IMR-90 (cell line): ENCODE measurements at regions not wholly inside any gene's neighbourhood (a gene's known extent, or its start where the extent isn't known, plus 50 kb on each side); places are given as distances from the start of the nearest gene placed in this dataset.

Experiments used
- ATAC-seq: fragments of 200-7000 bp; cut with Tn5 transposase; 2 replicates; pipeline ENCODE4 v1.9.1; 2020; ENCODE audit warnings: low read depth, mild to moderate bottlenecking, moderate library complexity
- BruUV-seq: library from RNA; stranded (reverse); fragments of 400-500 nt; replicated peaks from 2 replicates; lab custom pipeline; 2021; lab: Mats Ljungman, UMichigan
- CTCF ChIA-PET: fragments of 300-600 bp; formaldehyde crosslinking; extraction: SDS; loops from one replicate; lab custom pipeline; 2021; ENCODE audit warnings: antibody characterized with exemption; lab: Yijun Ruan, JAX
- POLR2A ChIA-PET: fragments of 300-600 bp; sonication (Branson Sonifier 250); formaldehyde crosslinking; loops from one replicate; lab custom pipeline; 2022; ENCODE audit warnings: antibody characterized with exemption; ENCODE audit not compliant: unreplicated experiment; lab: Charles Lee
- DNase-seq: peaks from one replicate; pipeline ENCODE4 v3.0.0; 2013
- H2AFZ ChIP-seq: replicated peaks from 2 replicates; pipeline ENCODE3; 2013; ENCODE audit warnings: low read length, mild to moderate bottlenecking; ENCODE audit not compliant: poor library complexity
- H2AK5ac ChIP-seq: 2 replicates; pipeline ENCODE4 v1.6.1; 2013; ENCODE audit warnings: low read depth, low read length, inconsistent platforms
- H2AK9ac ChIP-seq: replicated peaks from 2 replicates; pipeline ENCODE3; 2013; ENCODE audit warnings: mild to moderate bottlenecking, low read depth, low read length, moderate library complexity; ENCODE audit not compliant: poor library complexity
- H2BK120ac ChIP-seq: 2 replicates; pipeline ENCODE4 v1.6.1; 2013; ENCODE audit warnings: low read depth, low read length, inconsistent platforms
- H2BK15ac ChIP-seq: 3 replicates; pipeline ENCODE4 v1.6.1; 2013; ENCODE audit warnings: low read depth, low read length, inconsistent platforms
- H2BK20ac ChIP-seq: 2 replicates; pipeline ENCODE4 v1.6.1; 2013; ENCODE audit warnings: low read depth, mild to moderate bottlenecking, inconsistent platforms, low read length, moderate library complexity
- H2BK5ac ChIP-seq: 2 replicates; pipeline ENCODE4 v1.6.1; 2013; ENCODE audit warnings: mild to moderate bottlenecking, low read depth, low read length, inconsistent platforms; ENCODE audit not compliant: poor library complexity, severe bottlenecking
- H3K14ac ChIP-seq: replicated peaks from 2 replicates; pipeline ENCODE4 v1.6.1; 2013; ENCODE audit warnings: low read depth, low read length, inconsistent platforms
- H3K18ac ChIP-seq: 2 replicates; pipeline ENCODE4 v1.6.1; 2013; ENCODE audit warnings: low read depth, low read length, control low read depth
- H3K23ac ChIP-seq: 2 replicates; pipeline ENCODE4 v1.6.1; 2013; ENCODE audit warnings: low read depth, low read length, inconsistent platforms
- H3K27ac ChIP-seq: 2 replicates; pipeline ENCODE4 v1.5.1; 2013; ENCODE audit warnings: mild to moderate bottlenecking, control low read depth, low read length; ENCODE audit not compliant: insufficient read depth
- H3K27me3 ChIP-seq: 2 replicates; pipeline ENCODE4 v1.6.1; 2013; ENCODE audit warnings: low read length; ENCODE audit not compliant: control insufficient read depth, insufficient read depth
- H3K36me3 ChIP-seq: 2 replicates; pipeline ENCODE4 v1.6.1; 2013; ENCODE audit warnings: low read length, mixed read lengths; ENCODE audit not compliant: control insufficient read depth, insufficient read depth
- H3K4ac ChIP-seq: 2 replicates; pipeline ENCODE4 v1.6.1; 2013; ENCODE audit warnings: low read depth, low read length, inconsistent platforms
- H3K4me1 ChIP-seq: 2 replicates; pipeline ENCODE4 v1.6.1; 2013; ENCODE audit warnings: low read length, mixed read lengths; ENCODE audit not compliant: control insufficient read depth, insufficient read depth
- H3K4me2 ChIP-seq: 2 replicates; pipeline ENCODE4 v1.6.1; 2013; ENCODE audit warnings: low read depth, mild to moderate bottlenecking, control low read depth, low read length, moderate library complexity
- H3K4me3 ChIP-seq: 2 replicates; pipeline ENCODE4 v1.5.1; 2013; ENCODE audit warnings: low read depth, mild to moderate bottlenecking, control low read depth, low read length, moderate library complexity; ENCODE audit not compliant: insufficient read depth
- H3K56ac ChIP-seq: 2 replicates; pipeline ENCODE4 v1.6.1; 2013; ENCODE audit warnings: low read length, inconsistent platforms; ENCODE audit not compliant: insufficient read depth; ENCODE audit errors: extremely low read depth
- H3K79me1 ChIP-seq, 2 experiments: 2 replicates each; pipeline ENCODE4 v1.6.1; 2013; ENCODE audit warnings: low read length in 2 of 2, inconsistent platforms in 1 of 2, low read depth in 1 of 2
- H3K9ac ChIP-seq: 2 replicates; pipeline ENCODE4 v1.6.1; 2013; ENCODE audit warnings: low read depth, low read length, control low read depth
- H3K9me1 ChIP-seq: 2 replicates; pipeline ENCODE4 v1.6.1; 2013; ENCODE audit warnings: low read length, inconsistent platforms; ENCODE audit not compliant: insufficient read depth
- H3K9me3 ChIP-seq: 2 replicates; pipeline ENCODE4 v1.6.1; 2013; ENCODE audit warnings: low read length; ENCODE audit not compliant: control insufficient read depth, insufficient read depth
- H4K20me1 ChIP-seq: 2 replicates; pipeline ENCODE4 v1.6.1; 2013; ENCODE audit warnings: low read length, inconsistent platforms; ENCODE audit not compliant: insufficient read depth
- H4K5ac ChIP-seq: 2 replicates; pipeline ENCODE4 v1.6.1; 2013; ENCODE audit warnings: mild to moderate bottlenecking, low read depth, low read length, control low read depth
- H4K8ac ChIP-seq, 2 experiments: 2 replicates each; pipeline ENCODE4 v1.6.1; 2013; ENCODE audit warnings: low read depth in 2 of 2, low read length in 2 of 2, control low read depth in 1 of 2, inconsistent platforms in 1 of 2
- H4K91ac ChIP-seq: 2 replicates; pipeline ENCODE4 v1.6.1; 2013; ENCODE audit warnings: low read depth, low read length, inconsistent platforms; ENCODE audit not compliant: insufficient read depth
- BHLHE40 ChIP-seq: fragments of 150-350 bp; IDR thresholded peaks from 2 replicates; pipeline ENCODE4 v1.6.1; 2016; ENCODE audit warnings: mild to moderate bottlenecking, low read depth, low read length
- CEBPB ChIP-seq: IDR thresholded peaks from 2 replicates; pipeline ENCODE4 v1.6.1; 2012; ENCODE audit warnings: low read depth, low read length, improper control_type of control experiment
- CHD1 ChIP-seq: IDR thresholded peaks from 2 replicates; pipeline ENCODE4 v1.6.1; 2012; ENCODE audit warnings: low read depth, low read length, improper control_type of control experiment
- FOS ChIP-seq: fragments of 150-350 bp; IDR thresholded peaks from 2 replicates; pipeline ENCODE4 v1.6.1; 2016; ENCODE audit warnings: low read depth, low read length
- MAFK ChIP-seq: IDR thresholded peaks from 2 replicates; pipeline ENCODE4 v1.6.1; 2012; ENCODE audit warnings: low read depth, low read length, improper control_type of control experiment
- POLR2A ChIP-seq: IDR thresholded peaks from 2 replicates; pipeline ENCODE4 v1.6.1; 2012; ENCODE audit warnings: mild to moderate bottlenecking, low read depth, low read length
- SMC3 ChIP-seq: fragments of 150-350 bp; IDR thresholded peaks from 2 replicates; pipeline ENCODE4 v1.6.1; 2016; ENCODE audit warnings: low read depth, mild to moderate bottlenecking, antibody characterized with exemption, low read length, moderate library complexity
- WGBS, 2 experiments: methylation state at CpG; one replicate each; pipeline versions ENCODE4 v1.1.5 to v1.1.7; 2013; ENCODE audit warnings: missing lambda C conversion rate in 2 of 2; ENCODE audit not compliant: insufficient read length in 1 of 2; ENCODE audit errors: extremely low coverage in 2 of 2; 5-methylcytosine and 5-hydroxymethylcytosine counted together
- dilution Hi-C: fragments of 300-500 bp; cut with HindIII; formaldehyde crosslinking; loops from one replicate; pipeline ENCODE4 v1.14.3; 2018; ENCODE audit warnings: low sequenced_read_pairs; ENCODE audit not compliant: unreplicated experiment
- in situ Hi-C: fragments of 300-500 bp; cut with MboI; formaldehyde crosslinking; loops from 3 replicates; pipeline ENCODE4 v1.14.3; 2019; ENCODE audit warnings: low sequenced_read_pairs, inconsistent platforms, mixed read lengths
- intact Hi-C: fragments of 100-400 bp; cut with micrococcal nuclease; formaldehyde crosslinking; loops from 2 replicates; pipeline ENCODE4 v1.10.0; 2022

- Histone ChIP-seq H3K79me1 (no peaks in the 10 kb centered on the region; a peak in 1 of 4 replicates), H3K23ac (no peak overlapping the region), H3K27ac (no peak overlapping the region), H2AK5ac (no peak overlapping the region), H2BK15ac (no peak overlapping the region), H4K91ac (no peak overlapping the region), H3K4me1 (peaks cover 6% of the 10 kb centered on the region), H4K5ac (no peak overlapping the region), H2AK9ac (no peak overlapping the region), H2AFZ (no peak overlapping the region), H3K18ac (no peak overlapping the region), H3K4ac (no peak overlapping the region), H2BK20ac (no peak overlapping the region; the same call in 1 of the 2 replicates), H2BK5ac (peak overlapping the region; percentile 88), H3K14ac (no peak overlapping the region), H3K27me3 (no peaks in the 10 kb centered on the region), H3K36me3 (no peaks in the 10 kb centered on the region), H3K56ac (no peak overlapping the region), H3K9ac (no peak overlapping the region), H3K4me2 (peak overlapping the region; percentile 11; the same call in 1 of the 2 replicates), H4K8ac (peak overlapping the region in 1 of 2 experiments; percentile 50; a peak in 1 of 4 replicates), H4K20me1 (no peaks in the 10 kb centered on the region), H3K9me3 (no peaks in the 10 kb centered on the region), H3K4me3 (no peak overlapping the region), H2BK120ac (no peak overlapping the region), H3K9me1 (no peaks in the 10 kb centered on the region)
- POLR2A ChIA-PET: no interaction called here
- peak; percentile 13; the same call in 1 of the 2 replicates for ATAC-seq
- WGBS, 2 experiments: no CpG with 5 or more reads among the region's 2 CpGs
- CTCF ChIA-PET: no interaction called here
- BruUV-seq: no TSS peak
- dilution Hi-C loops: no loop called here
- DNase-seq: peak; percentile 20
- TF ChIP-seq POLR2A: no peak
- TF ChIP-seq MAFK: no peak
- no peak for TF ChIP-seq SMC3
- TF ChIP-seq BHLHE40: no peak
- no peak for TF ChIP-seq CEBPB
- TF ChIP-seq FOS: no peak
- no peak for TF ChIP-seq CHD1
- in situ Hi-C loops: no loop called here
- intact Hi-C loops: loop anchor here (10.0 kb wide), 1 partner anchor 88 kb away; no protein-coding TSS in a partner anchor
These were observed 617.6 kb upstream of the ZNF717 start for GRCh38 chr3:76402926-76403325.
